Neural crest cell (in vitro differentiated cells): ENCODE measurements at regions not wholly inside any gene's neighbourhood (a gene's known extent, or its start where the extent isn't known, plus 50 kb on each side); places are given as distances from the start of the nearest gene placed in this dataset.

Experiments
- DNase-seq: peaks from one replicate; pipeline ENCODE4 v3.0.0; 2021; ENCODE audit warnings: low read depth, mixed read lengths, low spot score
- H3K27ac Mint-ChIP-seq: one replicate; pipeline ENCODE4 v1.8.0; 2021; ENCODE audit warnings: mild to moderate bottlenecking, mixed read lengths; ENCODE audit not compliant: unreplicated experiment
- H3K27me3 Mint-ChIP-seq: 2 replicates; pipeline ENCODE4 v1.8.0; 2021; ENCODE audit warnings: low read depth, mild to moderate bottlenecking, mixed read lengths
- H3K36me3 Mint-ChIP-seq: 2 replicates; pipeline ENCODE4 v1.8.0; 2021; ENCODE audit warnings: low read depth, mild to moderate bottlenecking, mixed read lengths
- H3K4me1 Mint-ChIP-seq: 2 replicates; pipeline ENCODE4 v1.8.0; 2021; ENCODE audit warnings: mixed read lengths
- H3K4me3 Mint-ChIP-seq: one replicate; pipeline ENCODE4 v1.8.0; 2021; ENCODE audit warnings: mild to moderate bottlenecking, mixed read lengths
- H3K9me3 Mint-ChIP-seq: 2 replicates; pipeline ENCODE4 v1.8.0; 2021; ENCODE audit warnings: mixed read lengths
- CTCF ChIP-seq: fragments of 200-600 bp; sonication (generic); conservative IDR thresholded peaks from 2 replicates; pipeline ENCODE4 v1.5.0; 2021; ENCODE audit warnings: antibody characterized with exemption, mild to moderate bottlenecking

- Mint-ChIP-seq H3K4me1 (no peaks in the 10 kb centered on the region), H3K4me3 (no peak overlapping the region), H3K9me3 (peaks cover 30% of the 10 kb centered on the region), H3K27me3 (no peaks in the 10 kb centered on the region), H3K36me3 (peaks cover 16% of the 10 kb centered on the region), H3K27ac (no peak overlapping the region)
- no peak for DNase-seq
- no peak for TF ChIP-seq CTCF
Measured at GRCh38 chr18:33901894-33902512, 322.7 kb downstream of the NOL4 start.

GRCh38 chr18:33900638-33901037 lies 322.6 kb downstream of the ASXL3 start:
- H3K36me3 Mint-ChIP-seq, result peaks cover 15% of the 10 kb centered on the region
- H3K4me1 Mint-ChIP-seq, result no peaks in the 10 kb centered on the region
- no peaks in the 10 kb centered on the region for H3K27me3 Mint-ChIP-seq
- no peak for DNase-seq
- no peak for TF ChIP-seq CTCF
- H3K4me3 Mint-ChIP-seq, result no peak overlapping the region
- peaks cover 30% of the 10 kb centered on the region for H3K9me3 Mint-ChIP-seq
- H3K27ac Mint-ChIP-seq, result no peak overlapping the region

- no peaks in the 10 kb centered on the region for H3K4me1 Mint-ChIP-seq
- H3K9me3 Mint-ChIP-seq, result peaks cover 18% of the 10 kb centered on the region
- no peaks in the 10 kb centered on the region for H3K27me3 Mint-ChIP-seq
- no peak overlapping the region for H3K4me3 Mint-ChIP-seq
- no peak for DNase-seq
- H3K27ac Mint-ChIP-seq, result no peak overlapping the region
- peaks cover 9% of the 10 kb centered on the region for H3K36me3 Mint-ChIP-seq
- no peak for TF ChIP-seq CTCF
Measured at GRCh38 chr18:33898427-33898826, 320.4 kb downstream of the ASXL3 start.

- Mint-ChIP-seq H3K27ac (no peak overlapping the region), H3K4me3 (no peak overlapping the region)
Measured at GRCh38 chr18:33878213-33878612, 300.2 kb downstream of the ASXL3 start.

GRCh38 chr18:33875029-33875565 lies 297.1 kb downstream of the ASXL3 start:
- no peak for DNase-seq
- no peak overlapping the region for H3K27ac Mint-ChIP-seq
- no peaks in the 10 kb centered on the region for H3K27me3 Mint-ChIP-seq
- H3K4me1 Mint-ChIP-seq, result no peaks in the 10 kb centered on the region
- no peak for TF ChIP-seq CTCF
- H3K4me3 Mint-ChIP-seq, result no peak overlapping the region
- no peaks in the 10 kb centered on the region for H3K36me3 Mint-ChIP-seq
- no peaks in the 10 kb centered on the region for H3K9me3 Mint-ChIP-seq

More at GRCh38 chr18:33878213-33878612, 300.2 kb downstream of the ASXL3 start:
- H3K9me3 Mint-ChIP-seq, result no peaks in the 10 kb centered on the region
- no peaks in the 10 kb centered on the region for H3K4me1 Mint-ChIP-seq
- no peak for TF ChIP-seq CTCF
- DNase-seq, result no peak
- H3K36me3 Mint-ChIP-seq, result no peaks in the 10 kb centered on the region
- H3K27me3 Mint-ChIP-seq, result no peaks in the 10 kb centered on the region
